Endothelial cell of umbilical vein (primary cell): ENCODE measurements at regions not wholly inside any gene's neighbourhood (a gene's known extent, or its start where the extent isn't known, plus 50 kb on each side); places are given as distances from the start of the nearest gene placed in this dataset.

ENCODE experiments used
- BruUV-seq: library from RNA; stranded (reverse); fragments of 400-500 nt; replicated peaks from 2 replicates; lab custom pipeline; 2021; lab: Mats Ljungman, UMichigan
- CTCF ChIA-PET: fragments of 300-600, 350-600 bp; sonication (Branson Sonifier 250); formaldehyde crosslinking; loops from one replicate; lab custom pipeline; 2021; ENCODE audit warnings: antibody characterized with exemption, inconsistent platforms; lab: Charles Lee
- POLR2A ChIA-PET: fragments of 300-600, 350-600 bp; sonication (Branson Sonifier 250); formaldehyde crosslinking; loops from one replicate; lab custom pipeline; 2021; ENCODE audit warnings: antibody characterized with exemption, inconsistent platforms; lab: Charles Lee
- DNase-seq: peaks from one replicate; pipeline ENCODE4 v3.0.0-alpha.2; 2011; ENCODE audit warnings: low read depth, low spot score
- FAIRE-seq: peaks from 2 replicates; lab custom pipeline; 2011; peaks lifted over from hg19 to GRCh38; lab: Jason Lieb, UNC
- H2AFZ ChIP-seq: 2 replicates; pipeline ENCODE4 v1.6.0; 2012; ENCODE audit warnings: low read depth, low read length, control low read depth, inconsistent platforms
- H3K27ac ChIP-seq: 2 replicates; pipeline ENCODE4 v1.5.1; 2011; ENCODE audit warnings: low read depth, mild to moderate bottlenecking, control low read depth, low read length, moderate library complexity; ENCODE audit not compliant: insufficient read depth
- H3K27me3 ChIP-seq, 2 experiments: 2 replicates each; pipeline versions ENCODE4 v1.6.0 to v1.6.1; 2011; ENCODE audit warnings: low read length in 2 of 2, mixed read lengths in 1 of 2; ENCODE audit not compliant: control insufficient read depth in 2 of 2, insufficient read depth in 2 of 2
- H3K36me3 ChIP-seq, 2 experiments: 2 replicates in 1 of 2; 3 replicates in 1 of 2; pipeline ENCODE4 v1.5.1; 2011; ENCODE audit warnings: low read length in 2 of 2, mild to moderate bottlenecking in 1 of 2, moderate library complexity in 1 of 2; ENCODE audit not compliant: control insufficient read depth in 2 of 2, insufficient read depth in 2 of 2; ENCODE audit errors: extremely low read depth in 1 of 2
- H3K4me1 ChIP-seq: 3 replicates; pipeline ENCODE4 v1.5.1; 2011; ENCODE audit warnings: mild to moderate bottlenecking, low read length; ENCODE audit not compliant: control insufficient read depth, insufficient read depth; ENCODE audit errors: extremely low read depth
- H3K4me2 ChIP-seq: 2 replicates; pipeline ENCODE4 v1.6.1; 2011; ENCODE audit warnings: low read length, control low read depth, mixed read lengths; ENCODE audit not compliant: insufficient read depth
- H3K4me3 ChIP-seq, 3 experiments: fragments of 200-600 bp in 1 of 3; sonication (generic), shearing (Covaris generic) in 1 of 3; replicated peaks in 1 of 3; 2 replicates each; pipeline ENCODE4 v1.5.1; 2011 to 2016; ENCODE audit warnings: control low read depth in 3 of 3, low read length in 3 of 3, mild to moderate bottlenecking in 2 of 3, inconsistent platforms in 1 of 3, low read depth in 1 of 3, moderate library complexity in 1 of 3; ENCODE audit not compliant: insufficient read depth in 1 of 3
- H3K79me2 ChIP-seq: 2 replicates; pipeline ENCODE4 v1.6.0; 2012; ENCODE audit warnings: low read length, inconsistent platforms; ENCODE audit not compliant: control insufficient read depth, insufficient read depth
- H3K9ac ChIP-seq: replicated peaks from 2 replicates; pipeline ENCODE3; 2011; ENCODE audit warnings: low read length, control low read depth; ENCODE audit not compliant: insufficient read depth; ENCODE audit errors: extremely low read depth
- H3K9me1 ChIP-seq: replicated peaks from 3 replicates; pipeline ENCODE4 v1.6.0; 2011; ENCODE audit warnings: mild to moderate bottlenecking, low read length; ENCODE audit not compliant: control insufficient read depth, insufficient read depth; ENCODE audit errors: extremely low read depth
- H3K9me3 ChIP-seq: replicated peaks from 2 replicates; pipeline ENCODE4 v1.5.1; 2012; ENCODE audit warnings: low read length, inconsistent platforms; ENCODE audit not compliant: control insufficient read depth, insufficient read depth
- H4K20me1 ChIP-seq: replicated peaks from 2 replicates; pipeline ENCODE3; 2011; ENCODE audit warnings: mild to moderate bottlenecking, low read length; ENCODE audit not compliant: control insufficient read depth, insufficient read depth; ENCODE audit errors: extremely low read depth
- EZH2 ChIP-seq: IDR thresholded peaks from 2 replicates; pipeline ENCODE4 v1.6.1; 2012; ENCODE audit warnings: borderline replicate concordance, low read depth, mild to moderate bottlenecking, moderate library complexity, low read length, inconsistent platforms; ENCODE audit not compliant: severe bottlenecking
- FOS ChIP-seq: IDR thresholded peaks from 2 replicates; pipeline ENCODE4 v1.6.1; 2011; ENCODE audit warnings: mild to moderate bottlenecking, low read length, moderate library complexity, borderline replicate concordance; ENCODE audit not compliant: insufficient read depth
- GATA2 ChIP-seq: IDR thresholded peaks from 2 replicates; pipeline ENCODE4 v1.7.0; 2011; ENCODE audit warnings: low read depth, mild to moderate bottlenecking, moderate library complexity, mixed read lengths, low read length; ENCODE audit not compliant: insufficient read length, insufficient read depth
- JUN ChIP-seq: IDR thresholded peaks from 2 replicates; pipeline ENCODE4 v1.6.1; 2011; ENCODE audit warnings: borderline replicate concordance, low read depth; ENCODE audit not compliant: insufficient read length, insufficient read depth
- POLR2A ChIP-seq: IDR thresholded peaks from 2 replicates; pipeline ENCODE4 v1.6.1; 2012; ENCODE audit warnings: low read depth, mild to moderate bottlenecking, control low read depth, low read length
- POLR2AphosphoS5 ChIP-seq: IDR thresholded peaks from 2 replicates; pipeline ENCODE4 v1.6.1; 2012; ENCODE audit warnings: low read depth, mild to moderate bottlenecking, control low read depth, low read length, moderate library complexity; ENCODE audit not compliant: insufficient read depth
- dilution Hi-C: fragments of 300-500 bp; cut with MboI; formaldehyde crosslinking; loops from one replicate; pipeline ENCODE4 v1.15.0; 2019; ENCODE audit warnings: low sequenced_read_pairs; ENCODE audit not compliant: extremely low pct_ligation_motif_present
- intact Hi-C: fragments of 100-400 bp; cut with micrococcal nuclease; formaldehyde crosslinking; loops from one replicate; pipeline ENCODE4 v1.10.0; 2022
- TF ChIP-seq, protein P1 (sequence below), 2 donors: IDR thresholded peaks; 1 replicate in 1 of 2; 2 replicates in 1 of 2; pipeline ENCODE4 v1.5.1; 2011; ENCODE audit warnings: low read length in 2 of 2, mild to moderate bottlenecking in 2 of 2, moderate library complexity in 2 of 2, control low read depth in 1 of 2, inconsistent platforms in 1 of 2, low read depth in 1 of 2; ENCODE audit not compliant: insufficient read depth in 1 of 2; ENCODE audit errors: extremely low read depth in 1 of 2
- TF ChIP-seq, protein P2 (sequence below): IDR thresholded peaks from 2 replicates; pipeline ENCODE4 v1.6.1; 2011; ENCODE audit not compliant: insufficient read depth, insufficient read length

DNA sequence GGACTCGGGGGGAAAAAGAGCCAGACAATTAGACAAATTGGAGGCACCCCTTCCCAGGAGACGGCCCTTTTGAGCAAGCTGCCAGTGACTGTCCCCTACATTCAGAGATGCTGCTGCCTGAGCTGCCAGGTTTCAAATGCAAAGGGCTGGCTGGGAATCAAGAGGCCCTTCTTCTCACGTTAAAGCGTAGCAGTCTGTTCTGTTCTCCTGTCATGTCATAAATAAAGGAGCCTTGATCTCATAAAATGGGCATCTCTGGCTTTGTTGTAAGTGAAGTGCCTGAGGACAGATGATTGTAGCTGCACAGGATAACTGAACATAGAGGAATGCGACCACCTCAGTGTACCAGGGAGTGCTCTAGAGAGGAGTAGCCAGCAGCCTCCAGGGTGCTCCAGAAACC lies 917.9 kb downstream of the GRID1 start:
- no peaks in the 10 kb centered on the region for H3K79me2 ChIP-seq
- TF ChIP-seq FOS (no peak), POLR2AphosphoS5 (no peak)
- H3K27ac ChIP-seq = no peak overlapping the region
- intact Hi-C loops (no loop called here), dilution Hi-C loops (no loop called here)
- H2AFZ ChIP-seq = no peak overlapping the region
- ChIA-PET POLR2A (no interaction called here), CTCF (no interaction called here)
- H3K4me2 ChIP-seq = no peak overlapping the region
- H3K27me3 ChIP-seq = no peaks in the 10 kb centered on the region
- no peaks in the 10 kb centered on the region for H3K4me1 ChIP-seq
- DNase-seq (no peak), FAIRE-seq (no peak)
- H3K9me3 ChIP-seq = peaks cover 3% of the 10 kb centered on the region
- no peak overlapping the region for H3K4me3 ChIP-seq
- H4K20me1 ChIP-seq = no peaks in the 10 kb centered on the region
- no TSS peak for BruUV-seq
- H3K36me3 ChIP-seq = no peaks in the 10 kb centered on the region
- no peaks in the 10 kb centered on the region for H3K9me1 ChIP-seq
- no peak overlapping the region for H3K9ac ChIP-seq

DNA sequence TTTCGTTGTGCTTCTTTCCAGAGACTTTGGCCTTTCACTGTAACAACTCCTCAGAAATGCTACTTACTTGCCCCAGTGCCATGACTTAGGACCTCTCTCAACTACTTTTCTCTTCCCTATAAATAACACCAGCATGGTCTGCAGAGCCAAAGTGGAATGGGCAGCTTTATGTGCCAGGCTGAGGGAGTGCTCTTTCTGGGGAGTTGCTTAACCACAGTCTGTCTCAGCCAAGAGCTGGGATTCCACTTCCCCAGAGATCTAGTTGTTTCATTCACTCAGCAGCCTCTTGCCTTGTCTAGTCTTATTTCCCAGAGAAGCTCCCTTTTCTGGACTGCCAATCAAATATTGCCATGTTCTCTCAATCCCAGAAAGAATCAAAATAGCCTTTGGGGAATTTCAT lies 912.2 kb downstream of the GRID1 start:
- no peak overlapping the region for H3K9ac ChIP-seq
- TF ChIP-seq POLR2AphosphoS5 (no peak), EZH2 (no peak), POLR2A (no peak), FOS (no peak), GATA2 (no peak), JUN (no peak)
- TF ChIP-seq, protein P1, sequence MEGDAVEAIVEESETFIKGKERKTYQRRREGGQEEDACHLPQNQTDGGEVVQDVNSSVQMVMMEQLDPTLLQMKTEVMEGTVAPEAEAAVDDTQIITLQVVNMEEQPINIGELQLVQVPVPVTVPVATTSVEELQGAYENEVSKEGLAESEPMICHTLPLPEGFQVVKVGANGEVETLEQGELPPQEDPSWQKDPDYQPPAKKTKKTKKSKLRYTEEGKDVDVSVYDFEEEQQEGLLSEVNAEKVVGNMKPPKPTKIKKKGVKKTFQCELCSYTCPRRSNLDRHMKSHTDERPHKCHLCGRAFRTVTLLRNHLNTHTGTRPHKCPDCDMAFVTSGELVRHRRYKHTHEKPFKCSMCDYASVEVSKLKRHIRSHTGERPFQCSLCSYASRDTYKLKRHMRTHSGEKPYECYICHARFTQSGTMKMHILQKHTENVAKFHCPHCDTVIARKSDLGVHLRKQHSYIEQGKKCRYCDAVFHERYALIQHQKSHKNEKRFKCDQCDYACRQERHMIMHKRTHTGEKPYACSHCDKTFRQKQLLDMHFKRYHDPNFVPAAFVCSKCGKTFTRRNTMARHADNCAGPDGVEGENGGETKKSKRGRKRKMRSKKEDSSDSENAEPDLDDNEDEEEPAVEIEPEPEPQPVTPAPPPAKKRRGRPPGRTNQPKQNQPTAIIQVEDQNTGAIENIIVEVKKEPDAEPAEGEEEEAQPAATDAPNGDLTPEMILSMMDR (IDR thresholded peaks at IDR 0.05; ENCODE audit: extremely low read depth in 1 of 2, insufficient read depth in 1 of 2, low read depth in 1 of 2, low read length in 2 of 2) = no peak
- TF ChIP-seq, protein P2, sequence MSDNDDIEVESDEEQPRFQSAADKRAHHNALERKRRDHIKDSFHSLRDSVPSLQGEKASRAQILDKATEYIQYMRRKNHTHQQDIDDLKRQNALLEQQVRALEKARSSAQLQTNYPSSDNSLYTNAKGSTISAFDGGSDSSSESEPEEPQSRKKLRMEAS = no peak
- no peaks in the 10 kb centered on the region for H3K27me3 ChIP-seq
- no peaks in the 10 kb centered on the region for H4K20me1 ChIP-seq
- CTCF ChIA-PET = no interaction called here
- no peak overlapping the region for H3K4me2 ChIP-seq
- H3K4me1 ChIP-seq = no peaks in the 10 kb centered on the region
- H3K9me1 ChIP-seq = no peaks in the 10 kb centered on the region
- H3K27ac ChIP-seq = no peak overlapping the region
- H2AFZ ChIP-seq = no peak overlapping the region
- POLR2A ChIA-PET = no interaction called here
- H3K36me3 ChIP-seq = no peaks in the 10 kb centered on the region
- no peak overlapping the region for H3K4me3 ChIP-seq
- peaks cover 2% of the 10 kb centered on the region for H3K9me3 ChIP-seq
- dilution Hi-C loops = no loop called here
- intact Hi-C loops = no loop called here
- H3K79me2 ChIP-seq = no peaks in the 10 kb centered on the region
- no TSS peak for BruUV-seq
- no peak for DNase-seq
- no peak for FAIRE-seq
